Upper lobe of left lung (tissue), 4 donors: ENCODE measurements at regions not wholly inside any gene's neighbourhood (a gene's known extent, or its start where the extent isn't known, plus 50 kb on each side); places are given as distances from the start of the nearest gene placed in this dataset.

ENCODE experiments used
- POLR2A ChIP-seq, 4 donors: fragments of 450-650 bp; IDR thresholded peaks; one replicate each; pipeline ENCODE4 v1.5.1; 2016 to 2017; ENCODE audit warnings: antibody characterized with exemption in 4 of 4, mild to moderate bottlenecking in 2 of 4
- TF ChIP-seq, protein P1 (sequence below), 6 experiments: fragments of 450-650 bp in 4 of 6; fragments of 200-600 bp in 2 of 6; sonication (generic) in 2 of 6; IDR thresholded peaks; one replicate each; pipeline ENCODE4 v1.5.1; 2016 to 2019; ENCODE audit warnings: antibody characterized with exemption in 6 of 6

- TF ChIP-seq, protein P1, sequence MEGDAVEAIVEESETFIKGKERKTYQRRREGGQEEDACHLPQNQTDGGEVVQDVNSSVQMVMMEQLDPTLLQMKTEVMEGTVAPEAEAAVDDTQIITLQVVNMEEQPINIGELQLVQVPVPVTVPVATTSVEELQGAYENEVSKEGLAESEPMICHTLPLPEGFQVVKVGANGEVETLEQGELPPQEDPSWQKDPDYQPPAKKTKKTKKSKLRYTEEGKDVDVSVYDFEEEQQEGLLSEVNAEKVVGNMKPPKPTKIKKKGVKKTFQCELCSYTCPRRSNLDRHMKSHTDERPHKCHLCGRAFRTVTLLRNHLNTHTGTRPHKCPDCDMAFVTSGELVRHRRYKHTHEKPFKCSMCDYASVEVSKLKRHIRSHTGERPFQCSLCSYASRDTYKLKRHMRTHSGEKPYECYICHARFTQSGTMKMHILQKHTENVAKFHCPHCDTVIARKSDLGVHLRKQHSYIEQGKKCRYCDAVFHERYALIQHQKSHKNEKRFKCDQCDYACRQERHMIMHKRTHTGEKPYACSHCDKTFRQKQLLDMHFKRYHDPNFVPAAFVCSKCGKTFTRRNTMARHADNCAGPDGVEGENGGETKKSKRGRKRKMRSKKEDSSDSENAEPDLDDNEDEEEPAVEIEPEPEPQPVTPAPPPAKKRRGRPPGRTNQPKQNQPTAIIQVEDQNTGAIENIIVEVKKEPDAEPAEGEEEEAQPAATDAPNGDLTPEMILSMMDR (IDR thresholded peaks at IDR 0.05): no peak
- no peak for TF ChIP-seq POLR2A (IDR thresholded peaks at IDR 0.05)
Measured at GRCh38 chrX:9183481-9183880, 149.6 kb upstream of the FAM9B start.
